HCT116 (cell line): ENCODE measurements at regions not wholly inside any gene's neighbourhood (a gene's known extent, or its start where the extent isn't known, plus 50 kb on each side); places are given as distances from the start of the nearest gene placed in this dataset.

Experiments used
- ATAC-seq: fragments of 200-7000 bp; cut with Tn5 transposase; 2 replicates; pipeline ENCODE4 v1.9.1; 2020; ENCODE audit warnings: mild to moderate bottlenecking, moderate library complexity
- BruUV-seq: library from RNA; stranded (reverse); fragments of 400-500 nt; replicated peaks from 2 replicates; lab custom pipeline; 2021; lab: Mats Ljungman, UMichigan
- CTCF ChIA-PET: fragments of 300-600 bp; sonication (Branson Sonifier 250); formaldehyde crosslinking; loops from one replicate; lab custom pipeline; 2021; ENCODE audit warnings: antibody characterized with exemption; lab: Charles Lee
- POLR2A ChIA-PET: fragments of 300-600, 350-600 bp; sonication (Branson Sonifier 250); formaldehyde crosslinking; loops from one replicate; lab custom pipeline; 2021; ENCODE audit warnings: antibody characterized with exemption; lab: Charles Lee
- RAD21 ChIA-PET, 2 experiments: fragments of 300-600 bp; sonication (Branson Sonifier 250); formaldehyde crosslinking; loops; one replicate each; lab custom pipeline; 2023; ENCODE audit warnings: low total read pairs in 2 of 2; ENCODE audit not compliant: uncharacterized antibody in 2 of 2, unreplicated experiment in 2 of 2, low non-redundant PET in 1 of 2; lab: Charles Lee
- DNase-seq: peaks from one replicate; pipeline ENCODE4 v3.0.0-alpha.2; 2010; ENCODE audit warnings: low read depth, low spot score
- H2AFZ ChIP-seq: fragments of 200-600 bp; shearing (Covaris generic), sonication (generic); 2 replicates; pipeline ENCODE4 v1.6.1; 2017; ENCODE audit warnings: low read depth, mixed run types, mixed read lengths, antibody characterized with exemption, low read length; ENCODE audit not compliant: poor library complexity, severe bottlenecking
- H3K27ac ChIP-seq: 2 replicates; pipeline ENCODE4 v1.5.1; 2012; ENCODE audit warnings: low read depth, low read length
- H3K27me3 ChIP-seq: fragments of 200-600 bp; sonication (generic); 2 replicates; pipeline ENCODE4 v1.6.1; 2016; ENCODE audit warnings: mixed run types, low read length, mixed read lengths; ENCODE audit not compliant: insufficient read depth
- H3K36me3 ChIP-seq, 2 experiments: fragments of 200-500 bp in 1 of 2; fragments of 200-600 bp in 1 of 2; sonication (Bioruptor generic) in 1 of 2; sonication (generic) in 1 of 2; 2 replicates each; pipeline versions ENCODE4 v1.5.1 to v1.6.1; 2014 to 2016; ENCODE audit warnings: low read length in 2 of 2, inconsistent platforms in 1 of 2, mixed read lengths in 1 of 2, mixed run types in 1 of 2; ENCODE audit not compliant: insufficient read depth in 2 of 2, control insufficient read depth in 1 of 2
- H3K4me1 ChIP-seq, 2 experiments: fragments of 200-600 bp in 1 of 2; sonication (generic) in 1 of 2; 2 replicates each; pipeline versions ENCODE4 v1.5.1 to v1.6.1; 2012 to 2017; ENCODE audit warnings: low read length in 2 of 2, inconsistent platforms in 1 of 2, mild to moderate bottlenecking in 1 of 2, mixed read lengths in 1 of 2, mixed run types in 1 of 2, moderate library complexity in 1 of 2; ENCODE audit not compliant: insufficient read depth in 2 of 2, control insufficient read depth in 1 of 2
- H3K4me2 ChIP-seq: fragments of 200-600 bp; sonication (generic); 2 replicates; pipeline ENCODE4 v1.6.1; 2017; ENCODE audit warnings: mixed run types, low read length, mixed read lengths
- H3K4me3 ChIP-seq, 2 experiments: fragments of 200-600 bp in 1 of 2; sonication (generic) in 1 of 2; replicated peaks in 1 of 2; 2 replicates each; pipeline ENCODE4 v1.5.1; 2011 to 2016; ENCODE audit warnings: low read length in 2 of 2, control low read depth in 1 of 2, low read depth in 1 of 2, mild to moderate bottlenecking in 1 of 2, mixed read lengths in 1 of 2, mixed run types in 1 of 2
- H3K79me2 ChIP-seq: fragments of 200-600 bp; sonication (generic); 2 replicates; pipeline ENCODE4 v1.6.1; 2017; ENCODE audit warnings: mild to moderate bottlenecking, mixed run types, low read length, moderate library complexity, mixed read lengths; ENCODE audit not compliant: insufficient read depth
- H3K9ac ChIP-seq: fragments of 200-600 bp; sonication (generic); 2 replicates; pipeline ENCODE4 v1.6.1; 2016; ENCODE audit warnings: low read length, mixed read lengths
- H3K9me2 ChIP-seq: fragments of 200-600 bp; sonication (generic), shearing (Covaris generic); 2 replicates; pipeline ENCODE4 v1.6.1; 2017; ENCODE audit warnings: mixed run types, mild to moderate bottlenecking, moderate library complexity; ENCODE audit not compliant: insufficient read depth
- H3K9me3 ChIP-seq, 2 experiments: fragments of 200-500 bp in 1 of 2; fragments of 200-600 bp in 1 of 2; sonication (Bioruptor generic) in 1 of 2; sonication (generic) in 1 of 2; 2 replicates each; pipeline ENCODE4 v1.6.1; 2014 to 2017; ENCODE audit warnings: low read length in 2 of 2, mixed read lengths in 2 of 2, inconsistent platforms in 1 of 2, low read depth in 1 of 2, mild to moderate bottlenecking in 1 of 2, mixed run types in 1 of 2, moderate library complexity in 1 of 2; ENCODE audit not compliant: control insufficient read depth in 1 of 2, insufficient read depth in 1 of 2
- H4K20me1 ChIP-seq: fragments of 200-600 bp; sonication (generic), shearing (Covaris generic); 2 replicates; pipeline ENCODE4 v1.6.1; 2017; ENCODE audit warnings: mixed run types, mild to moderate bottlenecking, moderate library complexity; ENCODE audit not compliant: insufficient read depth
- ATF3 ChIP-seq: IDR thresholded peaks from 2 replicates; pipeline ENCODE4 v1.6.1; 2012
- CBX3 ChIP-seq: IDR thresholded peaks from 2 replicates; pipeline ENCODE4 v1.6.1; 2012; ENCODE audit warnings: low read depth
- CTCF ChIP-seq, 3 experiments: fragments of 200-600 bp in 1 of 3; sonication (generic) in 1 of 3; IDR thresholded peaks in 2 of 3; conservative IDR thresholded peaks in 1 of 3; 2 replicates each; pipeline ENCODE4 v1.5.1; 2012 to 2017; ENCODE audit warnings: low read depth in 2 of 3, low read length in 2 of 3, antibody characterized with exemption in 1 of 3, borderline replicate concordance in 1 of 3, control low read depth in 1 of 3, mild to moderate bottlenecking in 1 of 3, mixed read lengths in 1 of 3, mixed run types in 1 of 3, moderate library complexity in 1 of 3; ENCODE audit not compliant: insufficient read depth in 1 of 3
- EZH2 ChIP-seq: fragments of 200-600 bp; sonication (generic); IDR thresholded peaks from 2 replicates; pipeline ENCODE4 v1.6.1; 2017; ENCODE audit warnings: antibody characterized with exemption, mixed run types
- EZH2phosphoT487 ChIP-seq: fragments of 200-600 bp; IDR thresholded peaks from 2 replicates; pipeline ENCODE4 v1.6.1; 2018; ENCODE audit warnings: antibody characterized with exemption, borderline replicate concordance
- RAD21 ChIP-seq: IDR thresholded peaks from 2 replicates; pipeline ENCODE4 v1.6.1; 2012; ENCODE audit warnings: low read depth, mild to moderate bottlenecking
- REST ChIP-seq: IDR thresholded peaks from 2 replicates; pipeline ENCODE4 v1.6.1; 2012; ENCODE audit warnings: low read depth
- SP1 ChIP-seq: IDR thresholded peaks from 2 replicates; pipeline ENCODE4 v1.6.1; 2012; ENCODE audit warnings: low read depth
- SRF ChIP-seq: IDR thresholded peaks from 2 replicates; pipeline ENCODE4 v1.6.1; 2012; ENCODE audit warnings: low read depth
- TCF7L2 ChIP-seq: IDR thresholded peaks from 2 replicates; pipeline ENCODE4 v1.7.0; 2011; ENCODE audit warnings: borderline replicate concordance, inconsistent platforms; ENCODE audit not compliant: insufficient read depth, insufficient read length; ENCODE audit errors: extremely low read depth
- intact Hi-C: fragments of 100-400 bp; cut with micrococcal nuclease; formaldehyde crosslinking; loops from 2 replicates; pipeline ENCODE4 v1.10.0; 2022

- Histone ChIP-seq H3K4me1 (no peaks in the 10 kb centered on the region), H3K9me2 (no peaks in the 10 kb centered on the region), H3K4me3 (no peak overlapping the region), H3K27me3 (no peaks in the 10 kb centered on the region), H3K4me2 (no peak overlapping the region), H3K27ac (no peak overlapping the region), H4K20me1 (no peaks in the 10 kb centered on the region), H3K36me3 (no peaks in the 10 kb centered on the region)
- RAD21 ChIA-PET: no interaction called here
- no peak for DNase-seq
- TF ChIP-seq CTCF (IDR thresholded peaks at IDR 0.05 in 2 of 3, conservative IDR thresholded peaks at IDR 0.05 in 1 of 3; ENCODE audit: borderline replicate concordance in 1 of 3, insufficient read depth in 1 of 3, low read depth in 2 of 3, low read length in 2 of 3) (no peak), CBX3 (no peak), RAD21 (no peak), ATF3 (no peak), TCF7L2 (no peak), EZH2 (no peak), EZH2phosphoT487 (no peak)
- TF ChIP-seq, all 23 proteins: peak for 0
- Histone ChIP-seq H3K9ac (no peak overlapping the region), H3K9me3 (no peaks in the 10 kb centered on the region), H3K79me2 (no peaks in the 10 kb centered on the region), H2AFZ (no peak overlapping the region)
- intact Hi-C loops: no loop called here
- ChIA-PET POLR2A (no interaction called here), CTCF (no interaction called here)
- no TSS peak for BruUV-seq
- no peak for ATAC-seq
Measured at GRCh38 chr2:35931626-35932025, 424.0 kb upstream of the CRIM1 start.

- RAD21 ChIA-PET: no interaction called here
- Histone ChIP-seq H3K27ac (no peak overlapping the region), H3K4me2 (no peak overlapping the region), H3K4me1 (no peaks in the 10 kb centered on the region), H4K20me1 (no peaks in the 10 kb centered on the region), H3K79me2 (no peaks in the 10 kb centered on the region), H3K4me3 (no peak overlapping the region), H2AFZ (no peak overlapping the region), H3K9me3 (no peaks in the 10 kb centered on the region), H3K9ac (no peak overlapping the region), H3K27me3 (no peaks in the 10 kb centered on the region), H3K36me3 (no peaks in the 10 kb centered on the region), H3K9me2 (no peaks in the 10 kb centered on the region)
- intact Hi-C loops: no loop called here
- DNase-seq (no peak), ATAC-seq (no peak)
- CTCF ChIA-PET: no interaction called here
- POLR2A ChIA-PET: no interaction called here
- BruUV-seq: no TSS peak
- TF ChIP-seq REST (no peak), SRF (no peak), SP1 (no peak), ATF3 (no peak)
Measured at GRCh38 chr2:35931115-35931514, 424.5 kb upstream of the CRIM1 start.
